HG02973 (cell line): ENCODE measurements at regions not wholly inside any gene's neighbourhood (a gene's known extent, or its start where the extent isn't known, plus 50 kb on each side); places are given as distances from the start of the nearest gene placed in this dataset.

ENCODE experiments used
- ATAC-seq: cut with Tn5 transposase; IDR thresholded peaks from one replicate; pipeline ENCODE4 v1.9.1; 2021; ENCODE audit warnings: moderate library complexity; ENCODE audit not compliant: unreplicated experiment

- no peak for ATAC-seq
These were observed 84.4 kb downstream of the NR2F2 start for GRCh38 chr15:96414875-96415274.

DNA sequence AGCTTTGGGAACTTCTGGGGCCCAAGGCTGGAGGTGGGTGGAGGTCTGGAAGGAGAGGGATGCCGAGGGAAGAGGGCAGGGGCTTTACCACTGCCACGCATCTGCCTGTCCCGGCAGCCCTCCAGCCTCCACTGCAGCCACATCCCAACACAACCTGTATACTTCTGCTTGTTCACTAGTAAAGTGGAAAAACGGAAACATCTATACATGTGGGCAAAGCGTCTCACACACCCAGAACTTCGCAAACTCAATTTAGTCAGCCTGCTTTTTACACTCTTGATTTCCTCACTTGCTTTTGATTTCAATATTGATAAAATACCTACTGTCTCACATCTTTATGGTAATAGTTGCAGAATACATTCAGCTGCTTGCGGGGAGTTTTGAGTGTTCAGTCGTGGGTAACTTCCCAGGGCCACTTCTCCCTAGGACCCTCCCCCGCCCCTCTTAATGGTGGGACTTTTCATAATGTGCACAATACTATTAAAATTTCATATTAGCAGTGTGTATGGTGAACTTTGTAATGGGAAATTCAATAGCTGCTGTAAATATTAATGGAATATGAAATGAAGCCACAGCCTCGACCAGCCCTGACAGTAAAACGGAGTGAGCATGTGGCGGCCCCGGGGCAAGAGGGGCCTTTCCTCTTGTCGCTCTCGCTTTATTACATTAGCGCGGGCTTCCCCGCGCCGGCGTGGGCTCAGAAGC is 85.2 kb downstream of the NR2F2 start:
- no peak for ATAC-seq

DNA sequence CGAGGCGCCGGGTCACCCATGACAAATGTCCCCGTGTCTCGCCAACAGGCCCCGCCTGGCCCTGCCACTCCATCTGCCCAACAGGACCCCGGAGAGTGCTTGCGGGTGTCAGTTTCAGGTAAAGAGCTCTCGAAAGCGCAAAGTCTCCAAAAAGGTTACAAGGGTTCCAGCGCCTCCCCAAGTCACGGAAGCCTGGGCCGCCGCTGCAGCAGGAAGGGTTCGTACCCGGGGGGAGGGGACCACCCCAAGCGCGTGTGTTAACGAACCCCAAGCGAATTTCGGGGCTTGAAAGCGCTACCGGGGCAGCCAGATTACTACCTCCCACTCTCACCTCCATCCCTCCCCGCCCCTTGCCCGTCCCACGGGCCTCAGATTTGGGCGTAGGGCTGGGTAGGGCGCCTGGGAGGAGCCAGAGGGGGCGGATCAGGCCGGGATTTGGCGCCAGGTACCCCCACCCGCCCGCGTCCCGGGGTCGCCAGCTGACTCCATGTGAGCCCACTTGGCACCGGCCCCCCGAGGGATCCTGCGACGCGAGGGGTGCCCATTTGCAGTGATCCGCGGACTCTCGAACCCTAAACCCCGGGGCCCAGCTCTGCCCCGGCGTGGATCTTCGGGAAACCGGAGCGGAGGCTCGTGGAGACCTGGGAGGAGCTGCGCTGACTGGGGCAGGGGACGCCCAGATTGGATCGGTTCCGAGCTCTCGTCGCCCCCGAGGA is 85.9 kb downstream of the NR2F2 start:
- no peak for ATAC-seq

- no peak for ATAC-seq
These were observed 86.6 kb downstream of the NR2F2 start for GRCh38 chr15:96416934-96417759.

- ATAC-seq, result no peak
These were observed 87.2 kb downstream of the NR2F2 start for GRCh38 chr15:96417760-96418130.

GRCh38 chr15:96418146-96418545 is 87.6 kb downstream of the NR2F2 start:
- no peak for ATAC-seq

DNA sequence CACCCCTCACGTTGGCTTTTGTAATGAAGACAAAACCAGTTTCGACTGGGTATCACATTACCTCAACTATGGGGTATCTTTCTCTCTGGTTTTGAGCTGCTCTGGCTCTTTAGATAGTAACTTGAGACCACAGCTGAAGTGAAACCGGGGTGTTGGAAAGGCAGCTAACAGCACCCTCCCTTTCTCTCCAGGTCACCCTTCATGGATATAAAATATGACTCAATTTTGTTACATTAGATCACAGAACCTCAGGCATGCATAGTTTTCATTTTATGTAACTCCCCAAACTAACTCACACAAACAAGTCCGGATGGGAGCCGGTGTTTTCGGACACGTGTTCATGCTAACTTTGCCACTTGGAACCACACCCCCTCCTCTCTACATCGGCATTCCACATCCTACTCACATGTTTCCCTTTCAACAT is 90.7 kb downstream of the NR2F2 start:
- ATAC-seq, result no peak

- no peak for ATAC-seq
These were observed 91.6 kb downstream of the NR2F2 start for GRCh38 chr15:96422125-96422524.

DNA sequence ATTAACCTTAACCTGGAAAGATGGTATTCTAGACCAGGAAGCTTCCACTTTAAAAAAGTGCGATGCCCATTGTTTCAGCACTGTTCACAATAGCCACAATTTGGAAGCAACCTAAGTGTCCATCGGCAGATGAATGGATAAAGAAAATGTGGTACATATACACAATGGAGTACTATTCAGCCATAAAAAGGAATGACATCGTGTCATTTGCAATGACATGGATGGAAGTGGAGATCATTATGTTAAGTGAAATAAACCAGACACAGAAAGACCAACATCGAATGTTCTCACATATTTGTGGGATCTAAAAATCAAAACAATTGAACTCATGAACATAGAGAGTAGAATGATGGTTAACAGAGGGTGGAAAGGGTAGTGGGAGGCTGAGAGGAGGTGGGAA is 94.2 kb downstream of the NR2F2 start:
- ATAC-seq, result no peak

DNA sequence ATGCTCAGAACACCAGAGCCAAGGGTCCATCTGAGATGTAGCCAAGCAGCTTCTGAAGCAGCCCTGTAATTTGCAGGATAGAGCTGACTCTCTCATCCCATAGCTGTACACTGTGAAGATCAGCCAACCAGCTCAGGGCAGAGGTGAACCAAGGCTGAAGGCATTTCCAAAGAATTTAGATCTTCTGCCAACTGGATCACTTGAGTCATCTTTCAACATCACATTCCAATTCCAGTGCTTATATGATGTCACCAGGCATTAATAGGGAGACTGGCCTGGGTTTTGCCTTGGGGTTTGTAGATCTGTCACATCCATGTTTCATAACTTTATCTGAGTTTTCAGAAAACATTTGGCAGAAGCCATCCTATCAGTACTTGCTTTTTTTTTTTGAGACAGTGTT is 98.2 kb downstream of the NR2F2 start:
- ATAC-seq, result no peak

DNA sequence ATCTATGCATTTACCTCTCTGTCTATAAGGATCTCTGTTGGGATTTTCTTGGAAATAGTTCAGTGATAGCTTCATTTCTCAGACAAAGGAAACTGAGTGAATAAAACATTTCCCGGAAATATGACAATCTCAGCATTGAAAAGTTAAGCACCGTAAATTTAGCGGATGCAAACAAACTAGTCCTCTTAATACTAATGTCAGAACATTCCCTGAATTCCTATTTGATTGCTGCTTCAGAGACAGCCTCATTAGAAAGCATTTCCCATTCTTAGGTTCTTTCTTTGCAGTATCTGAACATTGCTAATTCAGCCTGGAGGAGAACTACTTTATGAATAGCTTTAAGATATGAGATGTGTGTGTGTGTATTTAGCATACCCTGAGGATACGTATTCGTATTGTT is 101.3 kb downstream of the NR2F2 start:
- no peak for ATAC-seq

DNA sequence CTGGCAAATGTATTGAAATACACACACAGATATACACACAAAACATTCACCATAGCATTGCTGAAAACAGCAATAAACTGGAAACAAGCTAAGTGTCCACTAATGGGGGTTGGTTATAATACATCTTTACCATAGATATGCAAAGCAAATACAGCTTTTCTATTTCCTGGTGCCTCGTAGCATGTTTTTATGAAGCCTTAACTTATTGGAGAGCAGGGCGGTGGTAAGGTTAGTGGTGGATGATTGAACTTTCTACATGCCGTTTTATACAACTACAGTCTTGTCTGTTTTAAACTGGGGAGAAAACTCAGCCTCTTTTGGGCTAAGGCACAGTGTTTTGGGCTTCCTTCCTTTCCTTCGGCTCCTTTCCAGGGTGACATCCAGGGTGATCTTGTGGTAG is 104.5 kb downstream of the NR2F2 start:
- no peak for ATAC-seq

GRCh38 chr15:96435841-96436240 is 105.3 kb downstream of the NR2F2 start:
- no peak for ATAC-seq

- no peak for ATAC-seq
These were observed 110.5 kb downstream of the NR2F2 start for GRCh38 chr15:96440978-96441377.

DNA sequence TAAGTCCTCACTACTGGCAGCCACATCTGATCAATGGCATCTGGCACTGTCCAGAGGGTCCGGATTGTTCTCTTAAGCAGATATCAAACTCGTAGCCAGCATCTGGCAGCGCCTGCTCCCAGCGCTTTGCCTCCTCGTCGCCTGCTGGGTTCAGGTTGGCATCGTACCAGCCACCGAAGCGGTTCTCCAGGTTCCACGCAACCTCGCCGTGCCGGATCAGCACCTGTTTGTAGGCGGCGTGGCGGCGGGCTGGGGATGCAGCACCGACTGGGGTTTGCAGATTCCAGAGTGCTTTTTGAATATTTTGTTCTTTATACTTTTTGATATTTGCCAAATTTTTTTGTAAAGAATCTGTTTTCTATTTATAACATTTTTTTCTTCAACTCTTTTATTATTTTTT is 111.6 kb downstream of the NR2F2 start:
- ATAC-seq, result no peak

DNA sequence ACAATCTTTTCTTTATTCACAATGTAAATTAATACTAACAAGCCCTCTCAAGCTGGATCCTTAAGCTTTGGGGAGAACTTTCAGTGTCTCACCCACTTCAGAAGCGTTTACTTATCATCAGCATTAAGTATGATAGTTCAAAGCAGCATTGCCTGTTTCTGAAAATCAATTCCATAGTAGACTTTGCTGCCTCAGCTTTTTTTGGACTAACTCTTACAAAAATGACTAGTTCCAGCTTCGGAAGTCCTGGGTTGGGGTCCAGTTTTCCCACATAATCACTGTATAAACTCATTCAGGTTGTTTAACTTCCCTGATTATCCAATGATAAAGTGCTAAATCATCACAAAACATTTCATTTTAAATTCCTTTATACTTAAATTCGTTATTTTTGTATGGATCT is 114.4 kb downstream of the NR2F2 start:
- ATAC-seq, result no peak

DNA sequence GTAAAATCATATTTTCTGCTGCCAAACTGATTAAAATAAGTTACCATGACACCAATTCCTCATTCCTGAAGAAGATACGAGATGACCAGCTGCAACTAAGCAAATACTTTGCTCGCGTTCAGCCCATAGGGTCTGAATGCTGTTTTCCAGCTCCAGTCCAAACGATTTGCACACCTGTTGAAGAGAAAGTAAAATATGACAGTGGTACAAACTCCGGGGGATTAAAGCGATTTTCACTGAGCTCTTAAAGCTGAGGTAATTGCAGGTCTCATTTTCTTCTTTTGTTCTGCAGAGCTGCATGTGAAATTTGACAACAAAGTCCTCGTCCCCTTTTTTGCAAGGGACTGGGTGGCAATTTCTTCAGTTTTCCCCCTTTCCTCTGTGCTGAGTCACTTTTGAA is 118.4 kb downstream of the NR2F2 start:
- ATAC-seq, result no peak

DNA sequence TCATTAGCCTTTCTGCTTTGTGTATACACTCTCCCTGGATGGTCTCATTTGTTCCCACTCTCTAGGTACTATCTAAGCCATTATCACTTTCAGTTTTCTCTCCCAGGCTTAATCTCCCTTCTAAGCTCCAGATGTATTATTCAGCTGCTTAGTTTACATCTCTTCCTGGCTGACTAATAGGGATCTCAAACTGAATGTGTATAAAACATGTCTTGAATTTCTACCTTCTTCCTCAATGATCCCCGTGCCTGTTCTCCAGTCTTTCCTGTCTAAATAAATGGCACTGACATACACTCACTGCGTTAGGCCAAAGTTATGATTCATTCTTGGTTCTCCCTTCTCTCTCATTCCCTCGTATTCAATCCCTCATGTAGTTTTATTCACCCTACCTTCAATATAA is 127.3 kb downstream of the NR2F2 start:
- no peak for ATAC-seq

DNA sequence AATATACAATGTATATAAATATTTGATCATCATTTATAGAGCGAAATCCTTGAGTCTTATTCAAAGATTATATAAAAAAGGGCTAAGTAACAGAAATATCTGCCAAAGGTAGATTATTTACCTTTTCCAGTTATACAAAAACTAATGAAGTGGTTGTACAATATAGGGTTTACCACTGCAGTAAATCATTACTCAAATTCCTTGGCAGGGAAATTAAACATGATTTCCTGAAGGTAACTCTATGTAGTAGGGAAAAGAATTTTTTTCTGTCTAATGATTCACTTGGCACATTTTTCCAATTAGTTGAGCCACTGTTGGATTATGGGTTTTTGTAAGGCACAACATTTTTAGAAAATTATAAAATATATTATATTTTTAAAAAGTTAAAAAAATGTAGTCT is 129.6 kb downstream of the NR2F2 start:
- ATAC-seq, result no peak

GRCh38 chr15:96462768-96463750 is 132.6 kb downstream of the NR2F2 start:
- ATAC-seq, result no peak
